Mesodermal cell (in vitro differentiated cells): ENCODE measurements at regions not wholly inside any gene's neighbourhood (a gene's known extent, or its start where the extent isn't known, plus 50 kb on each side); places are given as distances from the start of the nearest gene placed in this dataset.
"Not testable (repeated sequence)": the region's sequence is repeated elsewhere in the genome, so short reads cannot be mapped to it uniquely, and the experiment has no call there.

Experiments
- H3K27ac ChIP-seq: 2 replicates; pipeline ENCODE4 v1.7.0; 2013; ENCODE audit warnings: mild to moderate bottlenecking, low read depth, low read length, moderate library complexity; ENCODE audit not compliant: severe bottlenecking
- H3K36me3 ChIP-seq: 2 replicates; pipeline ENCODE4 v1.7.1; 2013; ENCODE audit warnings: mild to moderate bottlenecking, low read length, moderate library complexity; ENCODE audit not compliant: control insufficient read depth, insufficient read depth
- H3K4me1 ChIP-seq: one replicate; pipeline ENCODE4 v1.7.1; 2013; ENCODE audit warnings: mild to moderate bottlenecking, low read length; ENCODE audit not compliant: insufficient read depth, control insufficient read depth, poor library complexity, severe bottlenecking
- H3K4me3 ChIP-seq: 2 replicates; pipeline ENCODE4 v1.7.0; 2013; ENCODE audit warnings: low read length, control low read depth, mild to moderate bottlenecking; ENCODE audit not compliant: insufficient read depth, poor library complexity, severe bottlenecking; ENCODE audit errors: extremely low read depth
- H3K9me3 ChIP-seq: 2 replicates; pipeline ENCODE4 v1.7.1; 2013; ENCODE audit warnings: mild to moderate bottlenecking, low read length, moderate library complexity; ENCODE audit not compliant: control insufficient read depth
- WGBS, 2 experiments: methylation state at CpG; one replicate each; pipeline ENCODE4 v1.1.5; 2013; ENCODE audit warnings: missing lambda C conversion rate in 2 of 2; ENCODE audit not compliant: insufficient coverage in 2 of 2; 5-methylcytosine and 5-hydroxymethylcytosine counted together

DNA sequence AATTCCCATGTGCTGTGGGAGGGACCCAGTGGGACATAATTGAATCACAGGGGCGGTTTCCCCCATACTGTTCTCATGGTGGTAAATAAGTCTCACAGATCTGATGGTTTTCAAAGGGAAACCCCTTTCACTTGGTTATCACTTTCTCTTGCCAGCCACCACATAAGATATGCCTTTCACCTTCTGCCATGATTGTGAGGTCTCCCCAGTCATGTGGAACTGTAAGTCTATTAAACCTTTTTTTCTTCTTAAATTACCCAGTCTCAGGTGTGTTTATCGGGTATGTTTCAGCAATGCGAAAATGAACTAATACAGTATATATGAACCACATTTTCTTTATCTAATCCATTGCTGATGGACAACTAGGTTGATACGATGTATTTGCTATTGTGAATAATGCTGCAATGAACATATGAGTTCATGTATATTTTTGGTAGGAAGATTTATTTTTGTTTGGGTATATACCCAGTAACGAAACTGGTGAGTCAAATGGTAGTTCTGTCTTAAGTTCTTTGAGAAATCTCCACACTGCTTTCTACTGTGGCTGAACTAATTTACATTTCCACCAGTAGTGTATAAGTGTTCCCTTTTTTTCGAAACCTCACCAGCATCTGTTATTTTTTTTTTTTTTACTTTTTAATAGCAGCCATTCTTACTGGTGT lies 70.0 kb upstream of the HGF start:
- H3K27ac ChIP-seq = no peak overlapping the region
- no peaks in the 10 kb centered on the region for H3K36me3 ChIP-seq
- whole genome bisulfite sequencing, 2 experiments = 100% methylated on average over 1 of the region's 6 CpGs; no CpG with 5 or more reads in 1 of the 2 experiments
- no peak overlapping the region for H3K4me3 ChIP-seq
- no peaks in the 10 kb centered on the region for H3K9me3 ChIP-seq
- no peaks in the 10 kb centered on the region for H3K4me1 ChIP-seq

DNA sequence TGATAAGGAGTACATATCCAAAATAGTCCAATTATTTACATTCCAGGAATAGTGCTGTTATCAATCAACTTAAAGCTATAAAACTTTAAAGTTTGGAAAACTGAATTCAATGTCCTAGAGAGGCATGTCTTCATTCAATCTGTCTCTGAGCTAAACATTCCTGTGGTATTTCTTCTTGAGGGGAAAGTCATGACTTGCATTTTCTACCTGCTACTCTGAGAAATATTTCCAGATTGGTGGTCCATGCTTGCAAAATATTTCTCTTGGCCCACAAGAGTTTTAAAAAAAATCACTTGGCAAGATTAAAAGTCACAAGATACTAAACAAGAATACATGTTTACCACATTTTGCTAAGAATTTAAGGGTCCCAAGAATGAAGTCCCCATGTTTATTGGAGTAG lies 63.6 kb upstream of the HGF start:
- Histone ChIP-seq H3K4me1 (no peaks in the 10 kb centered on the region), H3K27ac (no peak overlapping the region), H3K36me3 (no peaks in the 10 kb centered on the region), H3K4me3 (no peak overlapping the region), H3K9me3 (peaks cover 21% of the 10 kb centered on the region)

DNA sequence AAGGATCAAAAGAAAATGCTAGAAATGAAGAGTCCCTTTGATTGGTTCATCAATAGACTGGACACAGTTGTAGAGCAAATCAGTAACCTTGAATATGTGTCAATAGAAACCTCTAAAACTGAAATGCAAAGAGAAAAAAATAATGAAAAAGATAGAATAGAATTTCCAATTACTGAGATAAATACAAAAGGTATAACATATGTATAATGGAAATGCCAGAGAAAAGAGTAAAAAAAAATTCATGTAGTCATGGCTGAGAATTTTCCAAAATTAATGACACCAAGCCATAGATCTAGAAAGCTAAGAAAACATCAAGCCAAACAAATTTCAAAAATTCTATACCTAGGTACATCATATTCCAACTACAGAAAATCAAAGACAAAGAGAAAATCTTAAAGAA lies 62.0 kb upstream of the HGF start:
- Histone ChIP-seq H3K9me3 (peaks cover 21% of the 10 kb centered on the region), H3K27ac (no peak overlapping the region), H3K36me3 (no peaks in the 10 kb centered on the region), H3K4me3 (no peak overlapping the region), H3K4me1 (no peaks in the 10 kb centered on the region)

DNA sequence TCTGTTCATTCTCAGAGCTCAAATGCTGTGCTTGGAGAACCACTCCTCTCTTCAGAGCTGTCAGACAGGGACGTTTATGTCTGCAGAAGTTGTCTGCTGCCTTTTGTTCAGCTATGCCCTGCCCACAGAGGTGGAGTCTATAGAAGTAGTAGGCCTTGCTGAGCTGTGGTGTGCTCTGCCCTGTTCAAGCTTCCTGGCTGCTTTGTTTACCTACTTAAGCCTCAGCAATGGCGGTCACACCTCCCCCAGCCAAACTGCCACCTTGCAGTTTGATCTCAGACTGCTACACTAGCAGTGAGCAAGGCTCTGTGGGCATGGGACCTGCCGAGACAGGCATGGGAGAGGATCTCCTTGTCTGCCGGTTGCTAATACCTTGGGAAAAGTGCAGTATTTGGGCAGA lies 59.7 kb upstream of the HGF start:
- H3K4me1 ChIP-seq, H3K36me3 ChIP-seq, H3K4me3 ChIP-seq, H3K27ac ChIP-seq: not testable (repeated sequence)
- peaks cover 21% of the 10 kb centered on the region for H3K9me3 ChIP-seq
- WGBS, 2 experiments = 91 to 94% methylated on average over 3 of the region's 4 CpGs

DNA sequence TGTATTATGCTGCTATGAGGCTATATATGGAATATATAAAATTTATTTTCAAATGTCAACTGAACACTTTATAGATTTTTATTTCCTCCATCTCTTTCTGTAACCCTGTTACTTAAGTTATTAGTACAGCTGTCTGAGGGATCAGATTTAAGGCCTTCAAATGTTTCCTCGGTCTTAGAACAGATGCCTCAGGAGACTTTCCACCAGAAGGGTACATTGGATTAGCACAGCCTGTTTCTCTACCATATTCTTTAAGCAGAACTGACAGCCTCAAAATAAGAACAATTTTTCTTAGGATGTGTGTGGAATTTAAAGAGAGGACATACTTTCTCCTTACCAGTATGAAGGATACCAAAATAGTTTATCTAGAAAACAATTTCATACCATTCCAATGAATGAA lies 53.0 kb upstream of the HGF start:
- Histone ChIP-seq H3K27ac (no peak overlapping the region), H3K9me3 (no peaks in the 10 kb centered on the region), H3K4me3 (no peak overlapping the region), H3K4me1 (no peaks in the 10 kb centered on the region), H3K36me3 (no peaks in the 10 kb centered on the region)
- WGBS, 2 experiments = 100% methylated on average over 1 of the region's 1 CpG; no CpG with 5 or more reads in 1 of the 2 experiments

DNA sequence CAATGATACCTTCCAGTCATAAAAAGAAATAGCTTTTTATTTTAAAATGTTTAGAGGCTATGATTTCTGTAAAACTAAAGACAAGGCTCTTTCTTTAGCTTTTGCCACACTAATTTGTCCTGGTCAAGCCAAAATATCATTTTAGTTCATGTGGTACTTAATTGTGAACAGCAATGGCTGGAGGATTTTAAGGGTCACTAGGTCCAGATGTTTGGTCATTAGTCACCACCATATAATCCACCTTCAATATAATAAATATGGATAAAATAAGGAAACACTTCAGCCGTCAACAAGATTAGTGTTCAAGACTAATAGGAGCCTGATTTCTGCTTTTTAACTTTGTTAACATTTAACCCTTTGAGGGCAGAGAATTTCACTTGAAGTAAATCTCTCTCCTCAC lies 50.0 kb upstream of the HGF start:
- H3K4me3 ChIP-seq = no peak overlapping the region
- no peaks in the 10 kb centered on the region for H3K9me3 ChIP-seq
- no peaks in the 10 kb centered on the region for H3K36me3 ChIP-seq
- no CpG with 5 or more reads among the region's 1 CpG for WGBS, 2 experiments
- no peak overlapping the region for H3K27ac ChIP-seq
- no peaks in the 10 kb centered on the region for H3K4me1 ChIP-seq
